ENCODE measurements at regions not wholly inside any gene's neighbourhood (a gene's known extent, or its start where the extent isn't known, plus 50 kb on each side); places are given as distances from the start of the nearest gene placed in this dataset.

DNA sequence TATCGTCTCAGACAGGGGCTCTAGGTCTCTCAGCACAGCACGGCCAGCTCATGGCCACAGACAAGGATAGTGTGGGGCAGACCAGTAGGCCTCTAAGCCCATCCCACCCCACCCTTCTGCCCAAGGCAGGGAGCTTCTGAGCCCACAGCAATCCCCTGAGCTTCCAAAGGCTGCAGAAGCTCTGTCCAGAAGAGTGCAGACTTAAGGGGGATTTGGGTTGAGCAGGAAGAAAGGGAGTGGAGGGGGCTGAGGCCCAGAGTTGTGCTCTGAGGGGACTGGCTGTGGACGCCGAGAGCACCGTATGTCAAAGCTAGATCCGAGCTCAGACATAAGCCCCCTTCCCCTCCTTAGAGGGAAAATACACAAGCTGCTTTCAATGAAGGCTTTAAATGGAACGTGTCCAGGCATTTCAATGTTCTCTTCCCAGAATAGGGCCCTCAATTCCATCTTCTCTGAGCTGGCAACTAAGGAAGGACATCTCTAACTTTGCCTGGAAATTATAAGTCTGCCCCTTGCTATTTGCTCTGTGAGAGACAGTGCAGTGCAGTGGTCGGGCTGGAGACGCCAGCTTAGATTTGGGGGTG, 116.4 kb upstream of the RPL38 start:
- H3K27me3 ChIP-seq (ENCODE audit: control insufficient read depth, insufficient read depth, low read length) = no peaks in the 10 kb centered on the region
- H3K9me3 ChIP-seq (ENCODE audit: control insufficient read depth, insufficient read depth, low read depth, low read length) = peaks cover 11% of the 10 kb centered on the region; the same call in 1 of the 2 replicates

DNA sequence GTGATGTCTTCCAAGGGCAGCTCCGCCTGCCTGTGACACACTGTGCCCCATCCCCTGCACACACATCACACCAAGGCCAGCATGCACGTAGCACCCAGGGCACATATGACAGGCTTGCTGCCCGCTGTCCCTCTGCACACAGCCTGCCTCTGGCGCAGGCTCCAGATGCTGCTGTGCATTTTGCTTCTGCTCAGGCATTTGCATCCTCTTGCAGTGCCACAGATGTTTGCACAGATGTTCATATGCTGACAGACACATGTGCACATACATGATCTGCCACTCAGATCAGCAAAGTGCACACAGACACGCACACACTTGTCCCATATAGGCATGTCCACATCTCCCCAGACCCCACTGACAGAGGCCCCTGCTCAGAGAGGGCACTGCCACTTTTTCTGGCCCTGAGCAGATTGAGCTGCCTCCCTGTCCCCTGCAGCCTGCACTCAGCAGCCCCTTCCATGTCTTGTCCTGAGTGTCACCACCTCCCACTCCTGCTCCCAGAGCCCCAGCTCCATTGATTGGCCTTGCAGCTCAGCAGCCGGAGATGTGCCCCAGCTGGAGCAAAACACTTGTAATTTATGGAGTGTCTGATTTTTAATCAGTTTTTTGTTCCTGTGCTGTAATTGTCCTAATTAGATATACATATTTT, 115.1 kb upstream of the RPL38 start:
- H3K4me1 ChIP-seq (ENCODE audit: control insufficient read depth, insufficient read depth, low read length) = no peaks in the 10 kb centered on the region

More for the DNA sequence above, 116.4 kb upstream of the RPL38 start:
- Histone ChIP-seq H3K4me1 (ENCODE audit: control insufficient read depth, insufficient read depth, low read length) (no peaks in the 10 kb centered on the region), H3K36me3 (ENCODE audit: control insufficient read depth, insufficient read depth, low read length) (no peaks in the 10 kb centered on the region), H3K27ac (ENCODE audit: low read depth, low read length) (no peak overlapping the region), H3K4me3 (ENCODE audit: low read depth, low read length) (no peak overlapping the region), H3K9ac (ENCODE audit: low read length) (no peak overlapping the region)

DNA sequence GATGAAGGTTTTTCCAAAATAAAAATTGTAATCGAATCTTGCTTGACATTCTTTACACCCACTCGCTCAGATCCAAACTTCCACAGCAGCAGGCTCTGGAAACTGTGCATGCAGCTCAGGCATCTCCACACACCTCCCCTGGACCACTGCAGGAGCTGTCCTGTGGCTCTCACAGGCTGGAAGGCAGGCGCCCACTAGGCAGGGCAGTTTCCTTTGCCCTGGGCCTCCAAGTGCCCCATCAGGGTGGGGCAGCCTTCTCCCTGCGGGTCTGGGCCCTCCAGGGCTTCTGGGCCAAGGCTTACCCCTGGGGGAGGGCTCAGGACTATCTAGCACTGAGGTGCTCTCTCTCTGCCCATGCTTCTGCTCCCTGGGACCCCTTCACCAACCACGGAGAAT, 114.5 kb upstream of the RPL38 start:
- no peaks in the 10 kb centered on the region for H3K27me3 ChIP-seq (ENCODE audit: control insufficient read depth, insufficient read depth, low read length)
- no peak overlapping the region for H3K4me3 ChIP-seq (ENCODE audit: low read depth, low read length)
- no peaks in the 10 kb centered on the region for H3K36me3 ChIP-seq (ENCODE audit: control insufficient read depth, insufficient read depth, low read length)
- H3K9ac ChIP-seq (ENCODE audit: low read length) = no peak overlapping the region
- H3K4me1 ChIP-seq (ENCODE audit: control insufficient read depth, insufficient read depth, low read length) = no peaks in the 10 kb centered on the region
- peaks cover 18% of the 10 kb centered on the region; the same call in 1 of the 2 replicates for H3K9me3 ChIP-seq (ENCODE audit: control insufficient read depth, insufficient read depth, low read depth, low read length)
- no peak overlapping the region for H3K27ac ChIP-seq (ENCODE audit: low read depth, low read length)

More for the DNA sequence above, 115.1 kb upstream of the RPL38 start:
- H3K36me3 ChIP-seq (ENCODE audit: control insufficient read depth, insufficient read depth, low read length) = no peaks in the 10 kb centered on the region
- H3K27me3 ChIP-seq (ENCODE audit: control insufficient read depth, insufficient read depth, low read length) = no peaks in the 10 kb centered on the region
- no peak overlapping the region for H3K4me3 ChIP-seq (ENCODE audit: low read depth, low read length)
- H3K27ac ChIP-seq (ENCODE audit: low read depth, low read length) = no peak overlapping the region
- no peak overlapping the region for H3K9ac ChIP-seq (ENCODE audit: low read length)
- peaks cover 18% of the 10 kb centered on the region; the same call in 1 of the 2 replicates for H3K9me3 ChIP-seq (ENCODE audit: control insufficient read depth, insufficient read depth, low read depth, low read length)

DNA sequence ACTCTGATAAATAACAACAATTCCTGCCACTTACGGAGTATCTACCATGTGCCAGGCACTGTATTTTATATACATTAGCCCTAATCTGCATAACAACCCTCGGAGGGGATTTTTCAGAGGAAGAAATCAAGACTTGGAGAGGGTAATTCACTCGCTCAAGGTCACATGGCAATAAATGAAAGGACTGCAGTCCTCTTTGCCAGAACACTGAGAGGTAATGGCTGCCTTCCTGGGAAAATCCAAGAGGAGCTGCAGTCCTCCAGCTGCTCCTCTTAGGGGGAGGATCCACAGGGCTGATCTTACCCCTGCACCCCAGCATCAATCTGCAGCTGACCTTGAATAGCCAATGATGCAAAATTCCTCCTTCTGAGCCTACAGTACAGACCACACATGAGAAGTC, 114.1 kb upstream of the RPL38 start:
- H3K36me3 ChIP-seq (ENCODE audit: control insufficient read depth, insufficient read depth, low read length) = no peaks in the 10 kb centered on the region
- H3K9ac ChIP-seq (ENCODE audit: low read length) = no peak overlapping the region
- H3K27ac ChIP-seq (ENCODE audit: low read depth, low read length) = no peak overlapping the region
- no peaks in the 10 kb centered on the region for H3K4me1 ChIP-seq (ENCODE audit: control insufficient read depth, insufficient read depth, low read length)
- H3K4me3 ChIP-seq (ENCODE audit: low read depth, low read length) = no peak overlapping the region
- no peaks in the 10 kb centered on the region for H3K27me3 ChIP-seq (ENCODE audit: control insufficient read depth, insufficient read depth, low read length)
- peaks cover 18% of the 10 kb centered on the region; the same call in 1 of the 2 replicates for H3K9me3 ChIP-seq (ENCODE audit: control insufficient read depth, insufficient read depth, low read depth, low read length)

DNA sequence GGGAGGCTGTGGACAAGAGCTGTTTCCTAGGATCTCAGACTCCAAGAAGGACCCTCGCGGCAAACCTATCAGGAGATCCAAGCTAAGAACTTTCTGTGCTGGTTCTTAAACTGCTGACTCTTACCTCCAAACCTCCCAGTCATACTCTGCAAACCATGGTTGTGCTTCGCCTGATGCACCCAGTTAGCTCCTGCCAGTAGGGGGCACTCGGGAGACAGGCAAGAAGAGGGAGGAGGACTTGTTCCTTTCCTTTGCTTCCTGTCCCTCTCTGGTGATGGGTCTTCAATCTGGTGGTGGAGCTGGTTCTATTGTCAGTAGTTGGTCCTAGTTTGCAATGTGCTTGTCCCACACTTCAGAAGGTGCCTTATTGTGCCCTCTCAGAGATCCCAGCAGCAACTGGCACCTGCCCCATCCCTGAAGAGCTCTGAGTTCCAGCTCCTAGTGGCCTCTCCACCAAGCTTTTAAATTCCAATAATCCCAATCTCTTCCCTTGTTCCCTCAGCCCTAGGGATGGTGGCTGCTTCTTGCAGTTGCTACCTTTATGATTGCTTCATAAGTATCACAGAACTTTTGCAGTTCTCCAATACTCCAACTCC, 113.5 kb upstream of the RPL38 start:
- H3K36me3 ChIP-seq (ENCODE audit: control insufficient read depth, insufficient read depth, low read length) = no peaks in the 10 kb centered on the region
- H3K9me3 ChIP-seq (ENCODE audit: control insufficient read depth, insufficient read depth, low read depth, low read length) = peaks cover 18% of the 10 kb centered on the region; the same call in 1 of the 2 replicates
- no peak overlapping the region for H3K9ac ChIP-seq (ENCODE audit: low read length)
- H3K27me3 ChIP-seq (ENCODE audit: control insufficient read depth, insufficient read depth, low read length) = no peaks in the 10 kb centered on the region
- H3K4me3 ChIP-seq (ENCODE audit: low read depth, low read length) = no peak overlapping the region
- H3K4me1 ChIP-seq (ENCODE audit: control insufficient read depth, insufficient read depth, low read length) = no peaks in the 10 kb centered on the region
- no peak overlapping the region for H3K27ac ChIP-seq (ENCODE audit: low read depth, low read length)

DNA sequence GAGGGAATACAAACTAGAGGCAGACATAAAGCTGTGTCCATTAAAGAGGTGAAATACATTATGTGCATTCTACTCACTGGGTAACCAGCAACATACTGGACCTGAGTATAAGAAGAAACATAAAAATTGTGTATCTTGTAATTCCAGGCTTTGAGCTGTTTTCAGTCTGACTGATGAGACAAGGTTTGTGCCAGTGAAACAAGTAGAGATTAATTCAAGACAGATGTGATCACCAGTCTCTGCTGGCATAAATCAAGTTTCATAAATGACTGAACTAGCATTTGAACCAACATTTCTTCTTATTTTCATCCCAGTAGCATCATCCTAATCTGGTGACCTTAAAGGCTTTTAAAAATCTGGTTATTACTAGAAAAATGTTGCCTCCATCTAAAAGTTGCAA, 108.8 kb upstream of the RPL38 start:
- H3K27me3 ChIP-seq (ENCODE audit: control insufficient read depth, insufficient read depth, low read length) = no peaks in the 10 kb centered on the region
- H3K27ac ChIP-seq (ENCODE audit: low read depth, low read length) = no peak overlapping the region
- H3K9me3 ChIP-seq (ENCODE audit: control insufficient read depth, insufficient read depth, low read depth, low read length) = peaks cover 18% of the 10 kb centered on the region; the same call in 1 of the 2 replicates
- peaks cover 5% of the 10 kb centered on the region for H3K4me1 ChIP-seq (ENCODE audit: control insufficient read depth, insufficient read depth, low read length)
- H3K9ac ChIP-seq (ENCODE audit: low read length) = no peak overlapping the region
- no peaks in the 10 kb centered on the region for H3K36me3 ChIP-seq (ENCODE audit: control insufficient read depth, insufficient read depth, low read length)
- no peak overlapping the region for H3K4me3 ChIP-seq (ENCODE audit: low read depth, low read length)

DNA sequence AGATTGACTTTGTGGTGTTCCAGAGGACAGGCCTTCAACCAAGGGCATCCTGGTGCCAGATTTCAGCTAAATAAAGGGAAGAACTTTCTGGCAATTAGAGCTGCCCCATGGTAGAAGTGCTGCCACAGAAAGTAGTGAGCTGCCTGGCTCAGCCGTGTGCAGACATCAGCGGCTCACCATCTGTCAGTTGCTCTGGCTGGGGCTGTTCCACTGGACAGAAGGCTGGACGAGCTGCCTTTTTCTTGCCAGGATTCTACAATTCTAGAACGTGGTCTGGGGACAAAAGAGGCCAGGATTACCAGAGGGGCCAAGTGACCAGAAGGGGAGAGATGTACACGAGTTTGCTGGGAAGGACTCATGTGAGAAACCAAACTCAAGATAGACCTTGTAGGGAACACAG, 107.0 kb upstream of the RPL38 start:
- H3K27me3 ChIP-seq (ENCODE audit: control insufficient read depth, insufficient read depth, low read length) = no peaks in the 10 kb centered on the region
- peaks cover 13% of the 10 kb centered on the region for H3K4me1 ChIP-seq (ENCODE audit: control insufficient read depth, insufficient read depth, low read length)
- H3K9ac ChIP-seq (ENCODE audit: low read length) = no peak overlapping the region
- H3K36me3 ChIP-seq (ENCODE audit: control insufficient read depth, insufficient read depth, low read length) = no peaks in the 10 kb centered on the region
- no peak overlapping the region for H3K27ac ChIP-seq (ENCODE audit: low read depth, low read length)
- H3K4me3 ChIP-seq (ENCODE audit: low read depth, low read length) = no peak overlapping the region
- H3K9me3 ChIP-seq (ENCODE audit: control insufficient read depth, insufficient read depth, low read depth, low read length) = peaks cover 13% of the 10 kb centered on the region; the same call in 1 of the 2 replicates

DNA sequence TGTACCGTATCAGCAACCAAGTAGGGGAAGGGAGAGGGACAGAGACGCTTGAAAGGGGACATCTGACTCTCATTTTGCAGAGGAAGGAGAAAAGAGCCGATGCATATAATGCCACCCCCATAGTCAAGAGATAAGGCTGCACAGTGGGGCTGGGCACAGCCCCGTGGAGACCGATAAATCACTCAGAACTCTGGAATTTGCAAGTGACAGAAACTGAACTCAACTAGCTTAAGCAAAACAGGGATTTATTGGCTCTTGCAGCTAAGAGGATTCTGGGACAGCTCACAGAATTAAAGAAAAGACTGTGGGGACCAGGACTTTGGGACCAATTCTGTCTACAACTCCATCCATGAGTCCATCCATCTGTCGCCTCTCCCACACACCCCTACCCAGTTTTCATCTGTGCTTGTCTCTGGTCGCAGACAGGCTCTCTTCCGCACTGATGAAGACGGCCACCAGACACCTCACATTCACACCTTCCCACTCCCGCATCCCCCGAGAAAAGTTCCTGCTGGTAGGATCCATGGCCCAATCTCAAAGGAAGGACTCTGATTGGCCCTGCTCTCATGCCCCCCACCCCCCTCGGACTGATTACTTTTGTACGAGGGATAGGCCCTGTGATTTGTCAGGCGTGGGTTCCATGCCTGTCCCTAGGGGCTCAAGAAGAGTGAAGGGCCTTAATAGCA, 105.9 kb upstream of the RPL38 start:
- H3K9ac ChIP-seq (ENCODE audit: low read length) = no peak overlapping the region
- H3K36me3 ChIP-seq (ENCODE audit: control insufficient read depth, insufficient read depth, low read length) = no peaks in the 10 kb centered on the region
- no peak overlapping the region for H3K27ac ChIP-seq (ENCODE audit: low read depth, low read length)
- H3K4me3 ChIP-seq (ENCODE audit: low read depth, low read length) = no peak overlapping the region
- no peaks in the 10 kb centered on the region for H3K27me3 ChIP-seq (ENCODE audit: control insufficient read depth, insufficient read depth, low read length)
- H3K9me3 ChIP-seq (ENCODE audit: control insufficient read depth, insufficient read depth, low read depth, low read length) = 0 out of 2 replicates have a peak, but pooled peaks cover 5% of the 10 kb centered on the region
- H3K4me1 ChIP-seq (ENCODE audit: control insufficient read depth, insufficient read depth, low read length) = peaks cover 13% of the 10 kb centered on the region

DNA sequence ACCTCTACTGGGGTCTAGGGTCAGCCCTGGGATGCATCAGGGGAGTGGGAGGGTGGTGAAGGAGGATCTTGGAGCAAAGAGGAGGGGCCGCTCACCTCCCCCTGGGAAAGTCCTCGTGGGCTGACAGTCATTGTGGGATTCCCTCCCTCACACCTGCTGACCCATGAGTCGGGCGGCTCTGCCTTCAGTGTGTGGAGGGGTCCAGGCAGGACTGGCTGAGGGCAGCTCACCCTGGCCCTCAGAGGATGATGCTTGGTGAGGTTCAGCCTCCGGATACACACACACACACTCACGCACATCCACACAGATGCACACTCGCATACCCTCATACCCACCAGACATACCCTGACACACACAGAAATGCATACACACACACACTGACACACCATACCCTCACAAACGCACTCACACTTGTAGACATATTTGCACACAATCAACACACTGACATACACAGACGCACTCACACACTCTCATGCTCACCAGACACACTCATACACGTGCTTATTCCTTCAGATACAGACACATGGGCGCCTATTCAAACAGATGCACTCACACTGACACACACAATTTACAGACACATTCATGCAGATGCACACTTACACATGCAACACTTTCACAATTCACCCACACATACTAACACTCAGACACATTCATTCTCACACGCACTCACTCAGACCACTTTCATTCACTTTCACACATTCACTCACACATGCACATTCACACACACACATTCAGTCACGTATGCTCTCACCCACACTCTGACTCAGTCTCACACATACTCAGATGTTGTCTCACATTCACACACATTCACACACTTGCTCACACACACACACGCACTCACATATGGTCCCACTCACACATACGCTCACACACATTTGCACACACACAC, 105.1 kb upstream of the RPL38 start:
- no peaks in the 10 kb centered on the region for H3K36me3 ChIP-seq (ENCODE audit: control insufficient read depth, insufficient read depth, low read length)
- no peaks in the 10 kb centered on the region for H3K9me3 ChIP-seq (ENCODE audit: control insufficient read depth, insufficient read depth, low read depth, low read length)
- no peak overlapping the region for H3K27ac ChIP-seq (ENCODE audit: low read depth, low read length)
- no peak overlapping the region for H3K9ac ChIP-seq (ENCODE audit: low read length)
- H3K4me3 ChIP-seq (ENCODE audit: low read depth, low read length) = no peak overlapping the region
- H3K27me3 ChIP-seq (ENCODE audit: control insufficient read depth, insufficient read depth, low read length) = no peaks in the 10 kb centered on the region
- H3K4me1 ChIP-seq (ENCODE audit: control insufficient read depth, insufficient read depth, low read length) = peaks cover 13% of the 10 kb centered on the region

DNA sequence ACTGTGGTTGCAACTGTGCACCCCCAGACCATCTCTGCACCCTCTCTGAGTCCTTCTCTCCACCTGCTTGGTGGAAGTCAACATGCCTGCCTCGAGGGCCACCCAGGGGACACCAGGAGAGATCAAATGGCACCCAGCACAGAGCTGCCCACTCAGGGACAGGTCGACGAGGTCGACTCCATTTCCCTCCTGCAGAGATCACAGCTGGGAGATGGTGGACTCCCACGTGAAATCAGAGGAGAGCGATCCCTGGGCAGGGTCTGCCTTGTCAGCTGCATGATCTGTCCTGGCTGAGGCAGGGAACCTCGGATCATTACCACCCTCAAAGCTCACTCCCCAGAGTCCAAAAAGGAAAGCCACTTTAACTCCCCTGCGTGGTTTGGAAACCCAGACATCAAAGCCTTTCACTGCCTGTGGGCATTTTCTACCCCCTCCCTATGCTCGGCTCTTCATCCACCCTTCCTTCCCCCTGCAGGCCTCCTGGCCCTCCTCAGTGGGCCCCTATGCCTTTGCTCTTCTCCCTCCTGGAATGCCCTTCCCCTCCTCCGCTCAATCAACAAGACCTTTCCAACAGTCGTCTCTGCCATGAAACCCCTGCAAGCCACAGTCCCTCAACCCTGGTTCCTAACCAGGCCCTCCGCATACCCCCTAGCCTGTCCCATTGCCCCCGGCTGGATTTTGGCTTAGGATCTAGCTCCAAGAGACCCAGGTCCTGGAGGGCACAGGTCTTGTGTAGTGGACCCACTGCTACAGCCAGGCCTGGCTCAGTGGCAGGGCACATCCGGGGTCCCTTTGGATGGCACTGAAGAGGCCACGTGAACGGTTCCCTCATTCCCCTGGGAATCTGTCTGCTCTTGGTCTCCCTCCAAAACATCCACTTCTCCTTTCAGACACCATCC, 103.8 kb upstream of the RPL38 start:
- Histone ChIP-seq H3K27me3 (ENCODE audit: control insufficient read depth, insufficient read depth, low read length) (no peaks in the 10 kb centered on the region), H3K4me1 (ENCODE audit: control insufficient read depth, insufficient read depth, low read length) (peaks cover 13% of the 10 kb centered on the region), H3K9ac (ENCODE audit: low read length) (no peak overlapping the region), H3K36me3 (ENCODE audit: control insufficient read depth, insufficient read depth, low read length) (no peaks in the 10 kb centered on the region), H3K9me3 (ENCODE audit: control insufficient read depth, insufficient read depth, low read depth, low read length) (no peaks in the 10 kb centered on the region), H3K4me3 (ENCODE audit: low read depth, low read length) (no peak overlapping the region), H3K27ac (ENCODE audit: low read depth, low read length) (no peak overlapping the region)
